Kidney epithelial cell (primary cell): ENCODE measurements at regions not wholly inside any gene's neighbourhood (a gene's known extent, or its start where the extent isn't known, plus 50 kb on each side); places are given as distances from the start of the nearest gene placed in this dataset.

Source experiments
- DNase-seq: peaks from one replicate; pipeline ENCODE4 v3.0.0-alpha.2; 2010; ENCODE audit warnings: low read depth
- H3K27me3 ChIP-seq: 2 replicates; pipeline ENCODE4 v1.6.0; 2011; ENCODE audit warnings: low read length; ENCODE audit not compliant: control insufficient read depth, insufficient read depth
- H3K36me3 ChIP-seq: 2 replicates; pipeline ENCODE4 v1.5.1; 2011; ENCODE audit warnings: low read length; ENCODE audit not compliant: control insufficient read depth, insufficient read depth
- H3K4me3 ChIP-seq: 2 replicates; pipeline ENCODE4 v1.5.1; 2011; ENCODE audit warnings: low read depth, mild to moderate bottlenecking, control low read depth, low read length
- TF ChIP-seq, protein P1 (sequence below): IDR thresholded peaks from 2 replicates; pipeline ENCODE4 v1.5.1; 2011; ENCODE audit warnings: mild to moderate bottlenecking, moderate library complexity, low read length, control low read depth, inconsistent platforms; ENCODE audit not compliant: insufficient read depth, poor library complexity, severe bottlenecking

DNA sequence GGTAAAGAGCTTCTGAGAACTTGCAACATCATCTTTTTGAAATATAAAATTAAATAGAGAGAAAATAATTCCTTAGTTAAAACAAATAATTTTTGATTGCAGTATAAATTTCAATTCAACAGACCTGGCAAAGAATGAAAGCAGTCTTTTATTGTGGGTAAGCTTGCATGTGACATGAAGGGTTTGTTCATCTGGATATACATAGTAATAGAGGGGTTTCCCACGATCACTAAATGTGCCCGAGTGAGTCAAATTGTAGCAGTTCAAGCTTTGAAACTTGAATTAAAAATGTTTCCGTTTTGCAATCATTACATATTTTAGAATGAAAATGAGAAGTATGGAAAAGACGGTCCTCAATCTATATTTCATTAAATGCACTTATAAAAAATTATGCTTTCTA lies 658.4 kb upstream of the MBL2 start:
- DNase-seq: no peak
- no peaks in the 10 kb centered on the region for H3K27me3 ChIP-seq
- no peak overlapping the region for H3K4me3 ChIP-seq
- H3K36me3 ChIP-seq: no peaks in the 10 kb centered on the region
- TF ChIP-seq, protein P1, sequence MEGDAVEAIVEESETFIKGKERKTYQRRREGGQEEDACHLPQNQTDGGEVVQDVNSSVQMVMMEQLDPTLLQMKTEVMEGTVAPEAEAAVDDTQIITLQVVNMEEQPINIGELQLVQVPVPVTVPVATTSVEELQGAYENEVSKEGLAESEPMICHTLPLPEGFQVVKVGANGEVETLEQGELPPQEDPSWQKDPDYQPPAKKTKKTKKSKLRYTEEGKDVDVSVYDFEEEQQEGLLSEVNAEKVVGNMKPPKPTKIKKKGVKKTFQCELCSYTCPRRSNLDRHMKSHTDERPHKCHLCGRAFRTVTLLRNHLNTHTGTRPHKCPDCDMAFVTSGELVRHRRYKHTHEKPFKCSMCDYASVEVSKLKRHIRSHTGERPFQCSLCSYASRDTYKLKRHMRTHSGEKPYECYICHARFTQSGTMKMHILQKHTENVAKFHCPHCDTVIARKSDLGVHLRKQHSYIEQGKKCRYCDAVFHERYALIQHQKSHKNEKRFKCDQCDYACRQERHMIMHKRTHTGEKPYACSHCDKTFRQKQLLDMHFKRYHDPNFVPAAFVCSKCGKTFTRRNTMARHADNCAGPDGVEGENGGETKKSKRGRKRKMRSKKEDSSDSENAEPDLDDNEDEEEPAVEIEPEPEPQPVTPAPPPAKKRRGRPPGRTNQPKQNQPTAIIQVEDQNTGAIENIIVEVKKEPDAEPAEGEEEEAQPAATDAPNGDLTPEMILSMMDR: no peak

DNA sequence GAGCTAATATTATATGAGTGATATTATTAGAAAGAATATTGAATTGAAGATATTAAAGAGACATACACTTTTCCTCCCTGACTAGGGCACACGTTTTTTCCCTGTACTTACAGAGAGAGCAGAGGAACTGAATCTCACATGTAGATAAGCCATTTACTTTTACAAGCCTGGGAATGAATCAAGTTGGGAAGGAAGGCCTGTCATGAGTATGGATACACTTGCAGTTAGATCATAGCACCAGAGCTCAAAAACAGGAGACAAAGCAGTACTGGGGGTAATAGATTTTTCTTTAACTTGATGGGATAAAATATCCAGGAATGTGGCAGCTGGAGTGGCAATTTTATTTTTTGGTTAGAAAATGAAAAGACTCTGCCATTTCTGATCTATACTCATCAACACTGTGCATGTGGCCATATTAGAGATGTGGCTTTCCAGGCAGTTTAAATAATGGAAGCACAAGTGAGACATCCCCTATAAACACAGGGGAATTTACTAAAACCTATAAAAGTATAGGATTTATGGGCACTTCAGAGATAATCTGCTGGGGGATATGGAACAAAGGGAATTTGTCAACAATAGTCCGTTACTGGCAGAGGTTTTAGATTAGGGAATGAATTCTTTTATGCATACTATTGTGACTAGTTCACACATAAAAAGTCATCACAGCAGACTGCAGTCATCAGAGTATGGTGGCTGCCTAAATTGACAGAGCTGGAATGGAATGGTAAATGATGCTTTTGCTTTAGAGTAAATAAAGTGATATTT lies 657.7 kb upstream of the MBL2 start:
- TF ChIP-seq, protein P1: no peak
- H3K36me3 ChIP-seq: no peaks in the 10 kb centered on the region
- H3K27me3 ChIP-seq: no peaks in the 10 kb centered on the region
- H3K4me3 ChIP-seq: no peak overlapping the region
- no peak for DNase-seq

DNA sequence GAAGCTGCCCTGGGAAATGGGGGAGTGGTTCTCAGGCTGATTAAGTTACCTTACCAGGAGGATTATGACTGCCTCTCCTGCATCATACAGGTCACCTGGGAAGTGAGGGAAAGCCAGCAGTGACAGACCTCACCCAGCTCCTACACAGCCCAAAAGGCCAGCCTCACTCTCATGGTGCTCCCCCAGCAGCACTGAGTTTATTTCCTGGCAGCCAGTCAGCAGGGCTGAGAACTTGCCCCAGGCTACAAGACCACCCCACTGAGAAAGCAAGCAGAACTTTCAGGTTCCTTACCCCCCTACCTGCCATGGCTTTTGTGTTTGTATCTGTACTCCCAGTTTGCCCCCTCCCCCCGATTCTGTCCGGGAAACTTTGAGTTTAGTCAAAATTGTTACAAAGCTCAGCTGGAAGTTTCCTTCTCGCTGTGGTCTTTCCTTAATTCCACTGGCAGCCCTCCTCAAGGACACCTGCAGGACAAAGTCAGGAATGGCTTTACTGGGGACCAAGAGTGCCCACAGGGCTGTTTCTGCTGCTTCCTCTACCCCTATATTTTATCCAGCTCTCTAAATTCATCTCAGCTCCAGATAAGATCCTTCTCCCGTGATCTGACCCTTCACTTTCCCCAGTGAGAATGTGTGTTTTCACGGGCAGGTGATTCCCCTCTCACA lies 649.8 kb upstream of the MBL2 start:
- no peak for DNase-seq
- Histone ChIP-seq H3K27me3 (no peaks in the 10 kb centered on the region), H3K36me3 (no peaks in the 10 kb centered on the region), H3K4me3 (no peak overlapping the region)
- TF ChIP-seq, protein P1: no peak

DNA sequence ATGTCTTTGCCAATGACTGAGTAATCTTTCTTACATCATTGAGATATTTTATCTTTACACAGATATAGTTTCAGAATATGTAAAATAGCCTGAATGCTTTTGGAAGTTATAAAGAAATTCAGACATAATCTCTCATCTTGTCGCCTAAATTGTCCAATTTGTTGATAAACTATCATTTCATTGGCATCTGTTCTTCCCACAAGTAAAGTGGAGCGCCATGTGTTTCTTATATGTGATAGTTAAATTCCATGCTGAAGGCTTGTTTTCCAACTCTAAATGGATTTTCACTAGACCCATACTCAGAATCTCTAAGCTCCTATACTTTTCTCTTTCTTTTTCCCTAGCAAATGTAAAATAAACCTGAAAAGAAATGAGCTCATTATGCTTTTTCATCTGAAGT lies 640.1 kb upstream of the MBL2 start:
- TF ChIP-seq, protein P1: no peak
- Histone ChIP-seq H3K4me3 (no peak overlapping the region), H3K27me3 (no peaks in the 10 kb centered on the region), H3K36me3 (no peaks in the 10 kb centered on the region)
- DNase-seq: no peak

DNA sequence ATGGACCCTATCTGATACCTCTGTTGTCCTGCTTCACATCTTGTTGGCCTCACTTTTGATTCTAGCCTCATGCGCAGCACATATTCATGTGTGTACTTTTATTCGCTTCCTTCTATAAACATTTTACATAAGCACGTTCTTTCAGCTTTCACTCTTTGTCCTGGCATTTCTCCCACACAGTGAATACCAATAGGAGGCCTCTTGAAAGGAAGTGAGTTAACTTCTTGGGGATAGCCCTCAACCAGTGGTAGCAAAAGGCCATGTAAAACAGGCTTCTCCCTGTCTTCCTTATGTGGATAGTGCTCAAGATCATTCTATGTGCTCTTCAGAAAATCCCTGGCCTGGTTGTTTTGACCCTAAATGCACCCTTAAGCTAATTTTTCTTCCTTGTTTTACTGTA lies 633.9 kb upstream of the MBL2 start:
- no peak overlapping the region for H3K4me3 ChIP-seq
- TF ChIP-seq, protein P1: no peak
- no peaks in the 10 kb centered on the region for H3K36me3 ChIP-seq
- no peaks in the 10 kb centered on the region for H3K27me3 ChIP-seq
- no peak for DNase-seq
